GM23338 (cell line): ENCODE measurements at regions not wholly inside any gene's neighbourhood (a gene's known extent, or its start where the extent isn't known, plus 50 kb on each side); places are given as distances from the start of the nearest gene placed in this dataset.
A peak's percentile ranks its signal among the peaks of the same experiment; 100 is the strongest.

ENCODE experiments used
- ATAC-seq: fragments of 200-7000 bp; cut with Tn5 transposase; 3 replicates; pipeline ENCODE4 v1.9.1; 2020
- DNase-seq: peaks from one replicate; pipeline ENCODE4 v3.0.0-alpha.2; 2015; ENCODE audit warnings: low spot score
- H2AFZ ChIP-seq: fragments of 200-600 bp; sonication (generic); 2 replicates; pipeline ENCODE4 v1.8.0; 2016; ENCODE audit warnings: antibody characterized with exemption, mild to moderate bottlenecking, moderate library complexity
- H3F3A ChIP-seq: fragments of 200-600 bp; sonication (generic); replicated peaks from 2 replicates; pipeline ENCODE4 v1.8.0; 2017; ENCODE audit warnings: antibody characterized with exemption, mixed run types, low read depth
- H3K27ac ChIP-seq: fragments of 200-600 bp; sonication (generic); 2 replicates; pipeline ENCODE4 v1.6.1; 2016; ENCODE audit warnings: low read depth
- H3K27me3 ChIP-seq: fragments of 200-600 bp; sonication (generic); 2 replicates; pipeline ENCODE4 v1.8.0; 2016; ENCODE audit warnings: mild to moderate bottlenecking, mixed run types, moderate library complexity; ENCODE audit not compliant: insufficient read depth
- H3K36me3 ChIP-seq: fragments of 200-600 bp; sonication (generic); 2 replicates; pipeline ENCODE4 v1.8.0; 2016; ENCODE audit warnings: mild to moderate bottlenecking; ENCODE audit not compliant: insufficient read depth
- H3K4me1 ChIP-seq: fragments of 200-600 bp; sonication (generic); 2 replicates; pipeline ENCODE4 v1.8.0; 2016; ENCODE audit warnings: mild to moderate bottlenecking, moderate library complexity; ENCODE audit not compliant: insufficient read depth
- H3K4me2 ChIP-seq: fragments of 200-600 bp; sonication (generic); 2 replicates; pipeline ENCODE4 v1.7.1; 2017; ENCODE audit warnings: mixed run types
- H3K4me3 ChIP-seq: fragments of 200-600 bp; sonication (generic); 2 replicates; pipeline ENCODE4 v1.6.1; 2016; ENCODE audit warnings: mixed run types
- H3K79me2 ChIP-seq: fragments of 200-600 bp; sonication (generic); replicated peaks from 2 replicates; pipeline ENCODE4 v1.8.0; 2017; ENCODE audit warnings: mild to moderate bottlenecking; ENCODE audit not compliant: insufficient read depth
- H3K9me2 ChIP-seq: fragments of 200-600 bp; sonication (generic); 2 replicates; pipeline ENCODE4 v1.8.0; 2017; ENCODE audit not compliant: insufficient read depth
- H4K20me1 ChIP-seq: fragments of 200-600 bp; sonication (generic); replicated peaks from 2 replicates; pipeline ENCODE4 v1.8.0; 2017; ENCODE audit warnings: mild to moderate bottlenecking; ENCODE audit not compliant: insufficient read depth
- H3K27ac Mint-ChIP-seq: 2 replicates; pipeline ENCODE4 v1.8.0; 2020; ENCODE audit warnings: inconsistent platforms, mild to moderate bottlenecking, moderate library complexity, mixed read lengths
- H3K27me3 Mint-ChIP-seq: 3 replicates; pipeline ENCODE4 v1.8.0; 2022; ENCODE audit warnings: low read depth, mild to moderate bottlenecking, moderate library complexity, mixed read lengths, inconsistent platforms; ENCODE audit not compliant: insufficient read depth, poor library complexity
- H3K36me3 Mint-ChIP-seq: 3 replicates; pipeline ENCODE4 v1.8.0; 2021; ENCODE audit warnings: low read depth, mild to moderate bottlenecking, inconsistent platforms, moderate library complexity, mixed read lengths
- H3K4me1 Mint-ChIP-seq: 3 replicates; pipeline ENCODE4 v1.8.0; 2020; ENCODE audit warnings: mild to moderate bottlenecking, inconsistent platforms, mixed read lengths
- H3K4me3 Mint-ChIP-seq: 3 replicates; pipeline ENCODE4 v1.8.0; 2021; ENCODE audit warnings: moderate library complexity, mild to moderate bottlenecking, inconsistent platforms, mixed read lengths
- H3K9me3 Mint-ChIP-seq: 3 replicates; pipeline ENCODE4 v1.8.0; 2020; ENCODE audit warnings: moderate library complexity, mild to moderate bottlenecking, inconsistent platforms, mixed read lengths
- CREB1 ChIP-seq: fragments of 250-450 bp; sonication (Bioruptor Pico); IDR thresholded peaks from 2 replicates; pipeline ENCODE4 v1.5.0; 2020; ENCODE audit warnings: low read depth, mild to moderate bottlenecking, moderate library complexity
- CTCF ChIP-seq, 2 experiments: fragments of 200-600 bp in 1 of 2; sonication (generic) in 1 of 2; conservative IDR thresholded peaks; 2 replicates each; pipeline versions ENCODE4 v1.5.1 to v1.6.1; 2016 to 2017; ENCODE audit warnings: antibody characterized with exemption in 2 of 2, low read depth in 2 of 2, mild to moderate bottlenecking in 2 of 2, moderate library complexity in 1 of 2
- ETS1 ChIP-seq: IDR thresholded peaks from 2 replicates; pipeline ENCODE4 v1.6.1; 2016; ENCODE audit warnings: antibody characterized with exemption
- JUNB ChIP-seq: IDR thresholded peaks from one replicate; pipeline ENCODE4 v1.6.1; 2016; ENCODE audit warnings: antibody characterized with exemption; ENCODE audit not compliant: unreplicated experiment
- STAT1 ChIP-seq: IDR thresholded peaks from one replicate; pipeline ENCODE4 v1.6.1; 2016; ENCODE audit warnings: antibody characterized with exemption; ENCODE audit not compliant: unreplicated experiment
- ZNF114 ChIP-seq: fragments of 250-450 bp; sonication (Bioruptor Pico); IDR thresholded peaks from 2 replicates; pipeline ENCODE4 v1.5.0; 2020; ENCODE audit warnings: mild to moderate bottlenecking, moderate library complexity
- ZNF462 ChIP-seq: fragments of 250-450 bp; sonication (Bioruptor Pico); IDR thresholded peaks from 2 replicates; pipeline ENCODE4 v1.5.0; 2020; ENCODE audit warnings: mild to moderate bottlenecking, moderate library complexity

GRCh38 chr7:136807598-136807997, 60.9 kb upstream of the CHRM2 start:
- H3K4me1 Mint-ChIP-seq = peaks cover 3% of the 10 kb centered on the region; the same call in 2 of the 3 replicates
- no peak overlapping the region for H2AFZ ChIP-seq
- no peaks in the 10 kb centered on the region for H3K27me3 ChIP-seq
- DNase-seq = peak; percentile 48
- H3K4me1 ChIP-seq = no peaks in the 10 kb centered on the region
- H3F3A ChIP-seq = no peaks in the 10 kb centered on the region
- H3K36me3 ChIP-seq = no peaks in the 10 kb centered on the region
- no peak; the same call in 2 of the 3 replicates for ATAC-seq
- H3K4me2 ChIP-seq = no peak overlapping the region
- peak; percentile 46 to 58; a peak in 3 of 4 replicates for TF ChIP-seq CTCF (conservative IDR thresholded peaks at IDR 0.05; ENCODE audit: low read depth in 2 of 2)
- no peak for TF ChIP-seq ETS1
- peaks cover 3% of the 10 kb centered on the region; the same call in 1 of the 2 replicates for H3K9me2 ChIP-seq
- H3K79me2 ChIP-seq = no peaks in the 10 kb centered on the region
- no peak overlapping the region for H3K4me3 ChIP-seq
- no peaks in the 10 kb centered on the region for H3K36me3 Mint-ChIP-seq
- H3K27ac Mint-ChIP-seq = no peak overlapping the region
- H3K27me3 Mint-ChIP-seq = no peaks in the 10 kb centered on the region
- H3K4me3 Mint-ChIP-seq = no peak overlapping the region
- H3K27ac ChIP-seq = no peak overlapping the region
- H3K9me3 Mint-ChIP-seq = no peaks in the 10 kb centered on the region; the same call in 2 of the 3 replicates
- no peaks in the 10 kb centered on the region for H4K20me1 ChIP-seq

GRCh38 chr7:136803028-136803427, 65.4 kb upstream of the CHRM2 start:
- DNase-seq (no peak), ATAC-seq (no peak)
- Histone ChIP-seq H3K9me2 (0 out of 2 replicates have a peak, but pooled peaks cover 3% of the 10 kb centered on the region), H3K79me2 (no peaks in the 10 kb centered on the region), H3K4me3 (no peak overlapping the region), H4K20me1 (no peaks in the 10 kb centered on the region), H3K36me3 (no peaks in the 10 kb centered on the region), H3F3A (no peaks in the 10 kb centered on the region), H3K4me2 (no peak overlapping the region), H3K4me1 (no peaks in the 10 kb centered on the region), H3K27me3 (no peaks in the 10 kb centered on the region), H2AFZ (no peak overlapping the region), H3K27ac (no peak overlapping the region)
- H3K36me3 Mint-ChIP-seq = no peaks in the 10 kb centered on the region
- no peaks in the 10 kb centered on the region for H3K27me3 Mint-ChIP-seq
- no peak overlapping the region for H3K4me3 Mint-ChIP-seq
- peaks cover 3% of the 10 kb centered on the region; the same call in 2 of the 3 replicates for H3K4me1 Mint-ChIP-seq
- no peaks in the 10 kb centered on the region for H3K9me3 Mint-ChIP-seq
- H3K27ac Mint-ChIP-seq = no peak overlapping the region
- no peak for TF ChIP-seq CREB1 (CRISPR knock-in tag)
- TF ChIP-seq ETS1 = no peak
- TF ChIP-seq JUNB = no peak
- TF ChIP-seq ZNF462 = no peak
- no peak for TF ChIP-seq ZNF114 (CRISPR knock-in tag)
- TF ChIP-seq STAT1 = no peak
